Muscle layer of colon (tissue), 2 donors: ENCODE measurements at regions not wholly inside any gene's neighbourhood (a gene's known extent, or its start where the extent isn't known, plus 50 kb on each side); places are given as distances from the start of the nearest gene placed in this dataset.

ENCODE experiments used
- H3K27ac ChIP-seq: one replicate; pipeline ENCODE4 v1.7.0; 2013; ENCODE audit warnings: low read depth, mild to moderate bottlenecking, low read length, moderate library complexity
- H3K27me3 ChIP-seq, 2 donors: one replicate each; pipeline ENCODE4 v1.7.0; 2013; ENCODE audit warnings: low read length in 2 of 2, mild to moderate bottlenecking in 2 of 2; ENCODE audit not compliant: insufficient read depth in 2 of 2, control insufficient read depth in 1 of 2
- H3K36me3 ChIP-seq: one replicate; pipeline ENCODE4 v1.7.0; 2013; ENCODE audit warnings: mild to moderate bottlenecking, low read length; ENCODE audit not compliant: insufficient read depth
- H3K4me1 ChIP-seq: one replicate; pipeline ENCODE4 v1.7.0; 2013; ENCODE audit warnings: mild to moderate bottlenecking, low read length; ENCODE audit not compliant: insufficient read depth
- H3K4me3 ChIP-seq, 2 donors: one replicate each; pipeline ENCODE4 v1.7.0; 2013; ENCODE audit warnings: low read length in 2 of 2, low read depth in 1 of 2, mild to moderate bottlenecking in 1 of 2, moderate library complexity in 1 of 2
- H3K9ac ChIP-seq: one replicate; pipeline ENCODE4 v1.7.0; 2013; ENCODE audit warnings: low read length
- H3K9me3 ChIP-seq: one replicate; pipeline ENCODE4 v1.7.0; 2013; ENCODE audit warnings: mild to moderate bottlenecking, low read length
- donor health status: abdominal sarcoma.
- donor health status: Adenocarcinoma of cecum.

GRCh38 chr13:100826441-100826840, 151.8 kb upstream of the TMTC4 start:
- H3K36me3 ChIP-seq = no peaks in the 10 kb centered on the region
- no peak overlapping the region for H3K27ac ChIP-seq
- H3K9ac ChIP-seq = no peak overlapping the region
- H3K4me1 ChIP-seq = no peaks in the 10 kb centered on the region
- H3K9me3 ChIP-seq = no peaks in the 10 kb centered on the region
- H3K4me3 ChIP-seq = no peak overlapping the region
- H3K27me3 ChIP-seq = no peaks in the 10 kb centered on the region

- Histone ChIP-seq H3K9me3 (no peaks in the 10 kb centered on the region), H3K27ac (no peak overlapping the region), H3K9ac (no peak overlapping the region), H3K27me3 (no peaks in the 10 kb centered on the region), H3K4me3 (no peak overlapping the region), H3K4me1 (no peaks in the 10 kb centered on the region), H3K36me3 (no peaks in the 10 kb centered on the region)
Observed at GRCh38 chr13:100825557-100825956, 151.0 kb upstream of the TMTC4 start.

GRCh38 chr13:100824366-100824765, 149.8 kb upstream of the TMTC4 start:
- no peak overlapping the region for H3K4me3 ChIP-seq
- no peak overlapping the region for H3K9ac ChIP-seq
- H3K27me3 ChIP-seq = no peaks in the 10 kb centered on the region
- no peak overlapping the region for H3K27ac ChIP-seq
- H3K36me3 ChIP-seq = no peaks in the 10 kb centered on the region
- H3K4me1 ChIP-seq = no peaks in the 10 kb centered on the region
- no peaks in the 10 kb centered on the region for H3K9me3 ChIP-seq

- Histone ChIP-seq H3K27me3 (no peaks in the 10 kb centered on the region), H3K27ac (no peak overlapping the region), H3K4me3 (no peak overlapping the region), H3K4me1 (peaks cover 3% of the 10 kb centered on the region), H3K9me3 (no peaks in the 10 kb centered on the region), H3K9ac (no peak overlapping the region), H3K36me3 (no peaks in the 10 kb centered on the region)
Observed at GRCh38 chr13:100823448-100823847, 148.9 kb upstream of the TMTC4 start.

- H3K4me1 ChIP-seq = peaks cover 8% of the 10 kb centered on the region
- no peaks in the 10 kb centered on the region for H3K27me3 ChIP-seq
- no peak overlapping the region for H3K4me3 ChIP-seq
- H3K36me3 ChIP-seq = no peaks in the 10 kb centered on the region
- H3K9me3 ChIP-seq = no peaks in the 10 kb centered on the region
- H3K9ac ChIP-seq = no peak overlapping the region
- no peak overlapping the region for H3K27ac ChIP-seq
Observed at GRCh38 chr13:100822871-100823443, 148.4 kb upstream of the TMTC4 start.

- Histone ChIP-seq H3K27me3 (no peaks in the 10 kb centered on the region), H3K4me1 (peaks cover 33% of the 10 kb centered on the region), H3K4me3 (no peak overlapping the region), H3K9me3 (no peaks in the 10 kb centered on the region), H3K27ac (no peak overlapping the region), H3K36me3 (no peaks in the 10 kb centered on the region), H3K9ac (no peak overlapping the region)
Observed at GRCh38 chr13:100818711-100819110, 144.1 kb upstream of the TMTC4 start.

- Histone ChIP-seq H3K27me3 (no peaks in the 10 kb centered on the region), H3K9ac (no peak overlapping the region), H3K27ac (no peak overlapping the region), H3K36me3 (no peaks in the 10 kb centered on the region), H3K4me3 (no peak overlapping the region), H3K9me3 (no peaks in the 10 kb centered on the region), H3K4me1 (peaks cover 33% of the 10 kb centered on the region)
Observed at GRCh38 chr13:100817928-100818327, 143.3 kb upstream of the TMTC4 start.

- Histone ChIP-seq H3K36me3 (no peaks in the 10 kb centered on the region), H3K4me1 (peaks cover 33% of the 10 kb centered on the region), H3K27me3 (no peaks in the 10 kb centered on the region), H3K9ac (no peak overlapping the region), H3K9me3 (no peaks in the 10 kb centered on the region), H3K4me3 (no peak overlapping the region), H3K27ac (peak overlapping the region; percentile 42)
Observed at GRCh38 chr13:100815476-100816046, 141.0 kb upstream of the TMTC4 start.

GRCh38 chr13:100812982-100813584, 138.5 kb upstream of the TMTC4 start:
- Histone ChIP-seq H3K27me3 (no peaks in the 10 kb centered on the region), H3K9ac (no peak overlapping the region)

GRCh38 chr13:100811928-100812327, 137.3 kb upstream of the TMTC4 start:
- H3K9me3 ChIP-seq = no peaks in the 10 kb centered on the region
- no peaks in the 10 kb centered on the region for H3K36me3 ChIP-seq
- no peak overlapping the region for H3K27ac ChIP-seq
- peaks cover 21% of the 10 kb centered on the region for H3K4me1 ChIP-seq
- H3K9ac ChIP-seq = no peak overlapping the region
- H3K4me3 ChIP-seq = no peak overlapping the region
- H3K27me3 ChIP-seq = no peaks in the 10 kb centered on the region

More at GRCh38 chr13:100812982-100813584, 138.5 kb upstream of the TMTC4 start:
- H3K27ac ChIP-seq = no peak overlapping the region
- no peak overlapping the region for H3K4me3 ChIP-seq
- no peaks in the 10 kb centered on the region for H3K9me3 ChIP-seq
- peaks cover 26% of the 10 kb centered on the region for H3K4me1 ChIP-seq
- no peaks in the 10 kb centered on the region for H3K36me3 ChIP-seq

- no peaks in the 10 kb centered on the region for H3K36me3 ChIP-seq
- no peak overlapping the region for H3K4me3 ChIP-seq
- H3K27me3 ChIP-seq = no peaks in the 10 kb centered on the region
- no peak overlapping the region for H3K27ac ChIP-seq
- no peaks in the 10 kb centered on the region for H3K9me3 ChIP-seq
- peaks cover 16% of the 10 kb centered on the region for H3K4me1 ChIP-seq
- no peak overlapping the region for H3K9ac ChIP-seq
Observed at GRCh38 chr13:100811024-100811865, 136.7 kb upstream of the TMTC4 start.
